ENCODE measurements at regions not wholly inside any gene's neighbourhood (a gene's known extent, or its start where the extent isn't known, plus 50 kb on each side); places are given as distances from the start of the nearest gene placed in this dataset.

DNA sequence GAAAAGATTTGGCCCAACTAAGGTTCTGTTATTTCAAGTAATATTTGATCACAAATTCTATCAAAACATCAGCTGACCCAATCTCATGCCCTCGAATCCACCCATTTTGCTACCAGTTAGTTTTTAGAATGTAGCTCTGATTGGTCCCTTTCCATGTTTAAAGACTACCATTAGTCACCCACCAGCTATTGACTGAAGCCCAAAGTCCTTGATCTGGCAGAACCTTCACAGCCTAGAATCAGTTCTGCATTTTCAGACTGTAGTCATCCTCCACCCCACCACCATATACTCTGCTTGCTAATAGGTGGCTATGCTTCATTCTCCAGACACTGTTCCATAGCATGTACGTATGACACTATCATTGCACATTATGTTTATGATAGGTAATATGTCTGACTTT is 182.2 kb upstream of the TARS1 start:
- ATAC-seq (no peak), DNase-seq (ENCODE audit: missing footprints) (no peak)
- intact Hi-C loops (cut with DNase I): no loop called here

DNA sequence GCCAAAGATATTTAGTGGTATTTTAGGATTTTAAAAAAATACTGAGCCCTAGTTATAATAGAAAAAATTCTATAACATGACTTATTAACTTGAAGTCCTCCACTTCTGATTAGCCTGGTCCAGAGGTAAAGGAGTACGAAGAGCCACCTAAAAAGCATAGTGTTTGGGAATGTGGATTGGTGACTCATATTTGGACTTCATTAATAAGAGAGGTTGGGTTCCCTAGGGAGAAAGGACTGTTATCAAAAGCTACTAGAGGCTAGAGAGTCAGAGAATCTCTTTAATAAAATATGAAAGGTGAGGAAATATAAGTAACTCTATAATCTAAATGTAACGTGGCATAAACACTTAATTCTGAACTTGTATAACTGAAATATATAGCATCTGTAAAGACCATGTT is 180.7 kb upstream of the TARS1 start:
- no peak for DNase-seq (ENCODE audit: missing footprints)
- no peak for ATAC-seq
- intact Hi-C loops (cut with DNase I): no loop called here

DNA sequence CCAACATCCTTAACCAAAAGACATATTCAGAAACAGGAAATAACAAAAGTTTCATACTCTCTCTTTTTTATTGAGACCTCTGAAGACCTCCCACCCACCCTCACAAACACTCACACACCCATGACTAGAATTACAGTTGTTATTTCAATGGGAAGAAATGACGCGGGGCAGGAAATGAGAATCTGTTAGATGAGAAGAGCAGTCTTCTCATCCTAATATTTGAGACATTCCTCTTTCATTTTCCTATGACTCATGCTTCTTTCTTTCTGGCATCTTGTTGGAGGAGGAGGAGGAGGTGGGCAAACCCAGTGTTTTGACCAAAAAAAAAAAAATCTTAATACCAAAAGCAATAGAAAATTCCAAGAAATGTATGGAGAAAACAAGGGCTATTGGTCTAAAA is 179.5 kb upstream of the TARS1 start:
- ATAC-seq (no peak), DNase-seq (ENCODE audit: missing footprints) (no peak)
- intact Hi-C loops (cut with DNase I): no loop called here

DNA sequence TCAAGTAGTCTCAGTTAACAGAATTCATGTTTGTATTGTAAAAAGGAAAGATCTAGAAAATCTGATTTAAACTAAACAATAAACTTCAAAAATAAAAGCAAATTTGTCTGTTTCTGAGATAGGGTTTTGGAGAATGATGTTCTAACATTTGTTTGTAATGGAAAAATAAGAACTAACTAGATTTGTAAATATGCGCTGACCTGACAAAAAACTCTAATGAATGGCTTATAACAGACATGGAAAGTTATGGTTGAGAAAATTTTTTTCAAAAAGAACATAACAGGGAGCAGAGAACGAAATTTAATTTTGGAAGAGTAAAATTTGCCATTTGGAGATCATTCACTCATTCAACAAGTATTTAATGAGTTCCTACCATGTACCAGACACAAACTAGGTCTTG is 179.0 kb upstream of the TARS1 start:
- intact Hi-C loops (cut with DNase I): no loop called here
- ATAC-seq (no peak), DNase-seq (ENCODE audit: missing footprints) (no peak)

DNA sequence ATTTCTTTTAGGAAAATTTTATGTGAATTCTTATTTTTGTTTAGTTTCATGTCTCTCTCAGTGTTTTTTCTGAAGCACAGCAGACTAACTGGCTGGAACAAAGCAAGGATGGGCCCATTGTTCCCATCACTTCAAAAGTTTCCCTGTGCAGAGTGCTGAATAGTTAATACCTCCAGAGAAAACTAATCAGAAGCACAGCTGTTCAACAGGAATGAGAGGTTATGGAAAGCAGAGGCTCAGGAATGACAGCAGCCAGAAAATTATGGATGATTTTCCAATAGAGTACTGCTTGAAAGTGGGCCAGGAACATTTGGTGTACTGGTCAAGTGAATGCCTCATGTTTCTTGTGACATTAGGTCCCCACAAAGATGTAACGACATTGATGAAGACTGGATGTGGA is 173.0 kb upstream of the TARS1 start:
- DNase-seq (ENCODE audit: missing footprints) (no peak), ATAC-seq (no peak)
- intact Hi-C loops (cut with DNase I): no loop called here

DNA sequence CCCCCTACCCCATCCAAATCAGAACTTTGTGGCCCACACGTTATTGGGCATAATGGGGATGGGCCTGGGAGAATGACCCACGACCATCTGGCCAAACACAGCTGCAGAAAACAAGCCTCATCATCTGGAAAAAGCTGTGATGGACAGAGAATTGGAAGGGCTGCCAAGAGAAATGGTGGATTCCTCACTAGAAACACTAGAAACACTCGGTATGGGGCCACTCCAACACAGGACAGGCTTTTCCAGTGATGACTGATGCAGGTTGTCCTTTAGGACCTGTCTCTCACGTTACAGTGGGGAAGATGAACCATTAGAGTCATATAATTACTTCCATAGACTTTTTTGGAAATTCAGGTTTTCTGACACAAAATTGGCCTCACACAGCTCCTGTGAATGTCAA is 172.4 kb upstream of the TARS1 start:
- ATAC-seq (no peak), DNase-seq (ENCODE audit: missing footprints) (no peak)
- intact Hi-C loops (cut with DNase I): no loop called here

DNA sequence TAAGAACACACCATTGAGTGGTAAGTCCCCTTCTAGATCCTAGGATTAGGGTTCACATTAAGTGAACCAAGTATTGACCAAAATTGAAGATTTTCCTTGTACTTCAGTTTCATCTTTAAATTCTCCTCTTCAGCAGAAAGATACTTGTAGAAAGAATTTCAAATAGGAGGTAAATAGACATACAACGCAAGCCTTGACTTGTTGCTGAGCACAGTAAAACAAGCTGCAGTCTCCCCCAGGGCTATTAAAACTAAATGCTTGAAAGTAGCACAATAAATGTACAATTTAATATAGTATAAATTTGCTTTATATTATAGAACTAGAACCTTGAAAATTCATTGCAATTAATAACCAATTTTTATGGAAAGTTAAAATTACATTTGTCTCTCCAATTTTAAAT is 170.1 kb upstream of the TARS1 start:
- DNase-seq (ENCODE audit: missing footprints) (no peak), ATAC-seq (no peak)
- intact Hi-C loops (cut with DNase I): no loop called here

DNA sequence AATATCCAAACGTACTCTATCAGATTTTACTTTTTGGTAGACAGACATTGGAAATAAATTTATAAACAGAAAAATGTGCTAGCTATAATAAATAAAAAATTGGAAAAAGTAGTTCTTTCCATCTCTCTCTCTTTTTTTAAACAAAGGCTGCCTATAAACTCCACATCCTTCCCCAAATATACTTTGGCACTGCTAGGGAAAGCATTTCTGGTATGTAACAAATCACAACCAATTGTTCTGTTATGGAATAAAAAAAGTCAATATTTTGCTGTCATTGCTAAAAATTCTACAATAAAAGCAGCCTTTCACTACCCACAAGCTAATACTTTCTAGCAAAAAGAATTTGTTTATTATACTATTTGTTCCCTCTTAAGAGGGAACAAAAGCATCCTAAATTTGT is 169.2 kb upstream of the TARS1 start:
- DNase-seq (ENCODE audit: missing footprints): no peak
- ATAC-seq: no peak
- intact Hi-C loops (cut with DNase I): no loop called here

DNA sequence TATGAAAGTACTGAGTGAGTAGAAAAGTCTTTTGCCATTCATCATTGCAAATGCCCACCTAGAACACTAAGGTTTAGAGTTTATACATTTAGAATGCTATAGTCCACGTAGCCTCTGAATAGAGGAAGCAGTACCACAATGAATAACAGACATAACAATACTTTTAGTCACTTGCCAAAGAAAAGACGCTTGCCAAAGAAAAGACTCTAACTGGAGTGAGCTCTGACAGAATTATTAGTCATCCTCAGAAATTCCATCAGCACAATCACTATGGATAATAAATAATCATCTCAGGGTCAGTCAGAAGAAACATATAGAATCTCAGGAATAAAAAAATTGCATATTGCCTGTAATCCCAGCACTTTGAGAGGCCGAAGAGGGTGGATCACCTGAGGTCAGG is 168.5 kb upstream of the TARS1 start:
- ATAC-seq (no peak), DNase-seq (ENCODE audit: missing footprints) (no peak)
- intact Hi-C loops (cut with DNase I): no loop called here

DNA sequence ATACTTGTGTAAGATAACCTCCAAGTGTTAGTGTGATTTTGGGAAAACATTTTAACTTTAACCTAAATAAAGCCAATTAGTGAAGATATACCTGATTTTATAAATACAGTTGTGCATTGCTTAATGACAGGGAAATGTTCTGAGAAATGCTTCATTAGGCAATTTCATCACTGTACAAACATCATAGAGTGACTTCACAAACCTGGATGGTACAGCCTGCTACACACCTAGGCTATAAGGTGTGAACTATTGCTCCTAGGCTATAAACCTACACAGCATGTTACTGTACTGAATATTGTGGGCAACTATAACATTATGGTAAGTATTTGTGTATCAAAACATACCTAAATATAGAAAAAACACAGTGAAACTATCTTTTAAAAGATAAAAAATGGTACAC is 166.8 kb upstream of the TARS1 start:
- intact Hi-C loops (cut with DNase I): no loop called here
- no peak for DNase-seq (ENCODE audit: missing footprints)
- ATAC-seq: no peak

DNA sequence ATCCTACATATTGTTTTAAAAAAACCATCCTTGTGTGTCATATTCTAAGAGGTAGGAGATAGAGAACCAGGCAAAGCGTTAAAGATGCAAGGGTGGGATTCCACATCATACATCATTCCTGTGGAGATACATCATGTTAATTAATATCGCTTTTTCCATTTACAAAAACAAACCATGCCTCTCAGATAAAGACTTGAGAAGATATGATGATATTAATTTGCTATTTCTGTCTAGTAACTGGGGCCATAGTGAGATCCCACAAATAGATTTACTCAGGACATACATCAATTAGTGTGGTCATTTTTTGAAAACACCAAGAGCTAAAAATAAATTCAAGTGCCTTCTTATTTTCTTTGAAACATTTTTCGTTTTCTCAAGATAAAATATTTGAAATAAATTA is 165.4 kb upstream of the TARS1 start:
- intact Hi-C loops (cut with DNase I): no loop called here
- DNase-seq (ENCODE audit: missing footprints) (no peak), ATAC-seq (no peak)

DNA sequence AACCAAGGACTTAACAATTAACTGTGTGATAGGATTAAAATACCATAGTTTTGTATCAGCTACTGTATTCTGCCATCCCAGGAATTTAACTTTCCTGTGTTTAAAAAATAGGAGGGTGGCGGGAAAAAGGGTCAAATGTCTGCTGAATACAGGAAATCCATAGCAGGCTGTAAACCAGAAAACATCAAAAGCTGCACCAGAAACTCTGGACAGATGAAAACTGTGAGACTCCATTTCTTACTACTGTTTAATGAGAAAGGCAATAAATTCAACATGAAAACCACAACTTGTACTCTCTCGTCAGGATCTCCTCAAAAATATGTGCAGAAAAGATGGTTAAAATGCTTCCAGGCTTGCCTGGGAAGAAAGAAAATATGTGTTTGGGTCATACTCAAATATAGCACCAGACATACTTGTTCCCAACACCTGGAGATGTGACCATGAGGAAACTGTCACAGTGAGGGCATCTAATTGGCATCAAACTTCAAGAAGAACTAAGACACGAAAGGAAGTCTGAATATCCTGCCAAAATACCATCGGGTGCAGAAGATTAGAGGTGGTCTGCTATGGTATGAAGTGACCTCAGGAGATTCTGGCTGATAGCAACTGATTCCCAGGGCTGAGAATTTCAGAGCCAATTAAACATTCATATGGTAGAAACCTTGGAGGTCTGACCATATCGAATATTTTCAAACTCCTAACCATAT is 164.7 kb upstream of the TARS1 start:
- ATAC-seq (no peak), DNase-seq (ENCODE audit: missing footprints) (no peak)
- intact Hi-C loops (cut with DNase I): no loop called here

DNA sequence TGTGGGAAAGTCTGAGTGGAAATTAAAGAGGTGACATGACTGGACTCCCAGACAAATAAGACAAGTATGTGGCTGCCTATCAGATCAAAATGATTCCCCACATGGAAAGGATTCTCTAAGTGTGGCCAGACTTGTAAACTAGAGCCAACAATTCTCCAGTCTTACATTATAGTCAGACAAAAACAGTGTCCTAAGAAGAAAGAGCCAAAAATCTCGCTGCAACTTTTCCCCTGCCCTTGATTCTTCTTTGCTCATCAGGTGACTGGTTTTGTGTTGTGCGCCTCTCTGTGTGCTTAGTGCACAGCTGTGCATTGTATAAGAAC is 164.2 kb upstream of the TARS1 start:
- DNase-seq (ENCODE audit: missing footprints) (no peak), ATAC-seq (no peak)
- intact Hi-C loops (cut with DNase I): no loop called here

DNA sequence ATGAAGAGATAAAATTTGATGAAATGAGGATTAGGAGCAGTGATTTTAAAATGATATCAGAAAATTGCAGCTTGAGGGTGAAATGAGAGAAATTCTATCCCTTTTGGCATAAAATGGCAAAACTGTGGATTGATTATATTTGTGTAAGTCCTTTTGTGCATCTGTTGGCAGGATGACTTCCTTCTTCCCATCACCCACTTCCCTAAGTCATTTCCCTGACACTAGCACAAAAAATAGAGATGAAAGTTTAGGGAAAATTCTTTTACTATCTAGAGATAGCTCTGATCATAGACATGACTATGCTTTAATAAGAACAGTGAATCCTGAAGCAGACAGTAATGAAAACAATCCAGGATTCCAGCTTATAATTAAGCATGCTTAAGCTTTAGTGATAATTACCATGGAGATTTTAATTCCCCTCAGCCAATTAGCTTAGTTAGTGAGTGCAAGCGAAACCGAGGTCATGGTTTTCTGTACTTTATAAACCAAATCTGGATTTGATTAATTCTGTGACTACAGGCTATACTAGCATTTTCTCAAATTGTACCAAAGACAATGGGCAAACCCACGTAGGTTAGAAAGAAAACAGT is 163.6 kb upstream of the TARS1 start:
- intact Hi-C loops (cut with DNase I): no loop called here
- no peak for ATAC-seq
- no peak for DNase-seq (ENCODE audit: missing footprints)

DNA sequence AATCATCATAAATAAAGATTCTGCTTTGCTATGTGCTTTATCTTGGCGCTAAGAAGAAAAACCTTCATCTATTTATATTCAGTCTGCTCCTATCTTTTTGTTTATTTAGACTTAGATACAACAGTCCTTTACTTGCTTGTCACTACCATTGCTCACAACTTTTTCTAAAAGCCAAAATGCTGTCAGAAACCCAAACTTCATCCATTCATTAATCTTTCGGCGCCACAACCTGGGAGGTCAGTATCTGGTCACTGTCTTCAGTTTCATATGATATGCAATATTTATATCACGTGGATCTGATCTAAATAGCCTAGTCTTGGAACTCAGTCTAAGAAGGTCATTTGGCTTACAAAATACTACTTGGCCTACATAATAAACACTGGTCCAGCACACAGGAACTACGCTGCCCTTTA is 159.3 kb upstream of the TARS1 start:
- ATAC-seq (no peak), DNase-seq (ENCODE audit: missing footprints) (no peak)
- intact Hi-C loops (cut with DNase I): no loop called here

DNA sequence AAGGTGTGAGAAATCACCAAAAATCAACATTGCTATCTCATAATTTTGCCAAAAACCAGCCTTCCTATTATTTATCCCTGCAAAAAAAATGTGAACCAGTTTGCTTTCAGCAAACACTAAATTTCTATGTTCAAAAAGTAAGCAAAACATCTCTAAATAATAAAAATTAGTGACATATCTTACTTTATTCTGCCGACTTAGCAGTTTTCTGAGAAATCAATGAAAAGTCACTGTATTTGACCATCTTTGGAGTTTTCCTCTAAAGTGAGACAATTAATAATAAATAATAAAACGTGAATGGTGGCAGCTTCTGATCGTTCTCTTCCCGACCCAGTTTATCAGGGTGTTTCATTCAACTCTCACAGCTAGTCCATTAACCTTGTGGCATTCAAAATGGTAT is 158.6 kb upstream of the TARS1 start:
- intact Hi-C loops (cut with DNase I): no loop called here
- DNase-seq (ENCODE audit: missing footprints): no peak
- ATAC-seq: no peak

DNA sequence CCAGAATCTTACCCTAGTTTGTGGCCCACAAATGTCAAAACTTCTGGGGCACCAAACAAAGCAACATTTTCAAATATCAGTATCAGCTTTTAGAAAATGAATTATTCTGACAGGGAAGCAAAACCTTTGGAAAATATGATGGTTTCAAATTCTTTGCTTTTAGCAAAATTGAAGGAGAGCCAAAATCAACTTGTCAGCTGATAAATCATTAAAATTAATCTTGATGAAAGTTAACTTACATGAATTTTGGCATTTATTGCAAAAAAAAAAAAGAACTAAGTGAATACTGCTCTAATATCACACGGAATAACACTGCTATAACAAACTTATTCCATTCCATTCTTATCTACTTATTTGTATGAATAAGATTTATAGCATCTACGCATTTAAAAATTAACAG is 158.1 kb upstream of the TARS1 start:
- no peak for ATAC-seq
- no peak for DNase-seq (ENCODE audit: missing footprints)
- intact Hi-C loops (cut with DNase I): no loop called here

DNA sequence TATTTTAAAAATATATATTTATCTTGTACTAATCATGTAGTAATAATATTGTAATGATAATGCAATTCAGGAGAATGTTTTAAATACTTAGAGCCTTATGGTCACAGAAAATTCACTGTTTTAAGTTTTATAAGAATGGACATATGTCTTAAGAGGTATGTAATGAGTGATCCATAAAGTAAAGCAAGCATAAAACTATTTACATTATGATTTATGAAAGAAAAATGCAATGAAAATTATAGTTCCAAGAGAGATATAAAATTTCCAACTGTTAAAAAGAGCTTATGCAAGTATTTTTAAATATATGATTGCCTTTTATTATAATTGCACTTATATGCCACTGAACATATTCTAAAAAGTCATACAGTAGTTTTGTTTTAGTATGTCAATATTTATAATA is 157.5 kb upstream of the TARS1 start:
- intact Hi-C loops (cut with DNase I): no loop called here
- ATAC-seq (no peak), DNase-seq (ENCODE audit: missing footprints) (no peak)

DNA sequence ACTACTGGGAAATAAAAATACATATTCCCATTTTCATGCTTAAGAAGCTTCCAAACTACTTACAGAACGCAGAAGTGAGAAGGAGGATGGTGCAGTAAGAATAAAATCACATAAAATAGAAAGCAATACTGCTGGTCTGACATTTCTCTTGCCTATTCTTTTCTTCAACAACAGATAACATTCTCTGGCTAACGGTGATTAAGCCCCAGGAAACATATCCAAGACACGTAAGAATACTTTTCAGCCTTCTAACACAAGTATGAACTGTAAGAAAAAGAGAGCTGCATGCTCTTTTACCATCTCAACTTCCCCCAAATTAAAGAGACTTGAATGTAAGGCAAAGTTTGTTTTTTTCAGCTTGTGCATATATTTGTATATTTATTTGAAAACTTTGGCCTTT is 156.1 kb upstream of the TARS1 start:
- ATAC-seq (no peak), DNase-seq (ENCODE audit: missing footprints) (no peak)
- intact Hi-C loops (cut with DNase I): loop anchor here (5.0 kb wide), 1 partner anchor 57 kb away; no protein-coding TSS in a partner anchor

DNA sequence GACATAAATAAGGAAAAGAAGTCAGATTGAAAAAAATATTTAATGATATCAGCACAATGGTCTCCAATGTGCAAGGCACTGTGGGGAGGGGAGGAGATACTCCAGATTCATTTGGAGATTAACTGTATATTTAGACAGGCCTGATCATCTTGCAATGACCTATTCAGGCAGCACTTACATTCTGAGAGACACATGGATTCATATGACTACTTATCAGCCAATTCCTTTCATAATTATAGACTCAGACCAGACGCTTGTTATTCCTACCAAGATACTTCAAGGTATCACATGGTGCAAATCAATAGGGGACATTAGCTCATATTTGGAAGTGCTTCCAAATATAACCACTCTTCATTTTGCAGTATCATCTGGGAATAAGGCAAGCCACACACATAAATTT is 153.5 kb upstream of the TARS1 start:
- DNase-seq (ENCODE audit: missing footprints): no peak
- ATAC-seq: no peak
- intact Hi-C loops (cut with DNase I): loop anchor here (5.0 kb wide), 1 partner anchor 60 kb away; no protein-coding TSS in a partner anchor

All from Right ventricle myocardium inferior (tissue), 1 donor.